GM12864 (cell line): ENCODE measurements at regions not wholly inside any gene's neighbourhood (a gene's known extent, or its start where the extent isn't known, plus 50 kb on each side); places are given as distances from the start of the nearest gene placed in this dataset.

ENCODE experiments used
- DNase-seq: peaks from one replicate; pipeline ENCODE4 v3.0.0-alpha.2; 2011; ENCODE audit warnings: low read depth
- H3K4me3 ChIP-seq: 2 replicates; pipeline ENCODE4 v1.5.1; 2011; ENCODE audit warnings: mild to moderate bottlenecking, low read depth, low read length, control low read depth
- CTCF ChIP-seq: IDR thresholded peaks from 2 replicates; pipeline ENCODE4 v1.5.1; 2011; ENCODE audit warnings: low read depth, mild to moderate bottlenecking, moderate library complexity, low read length, control low read depth, inconsistent platforms; ENCODE audit errors: missing control alignments

DNA sequence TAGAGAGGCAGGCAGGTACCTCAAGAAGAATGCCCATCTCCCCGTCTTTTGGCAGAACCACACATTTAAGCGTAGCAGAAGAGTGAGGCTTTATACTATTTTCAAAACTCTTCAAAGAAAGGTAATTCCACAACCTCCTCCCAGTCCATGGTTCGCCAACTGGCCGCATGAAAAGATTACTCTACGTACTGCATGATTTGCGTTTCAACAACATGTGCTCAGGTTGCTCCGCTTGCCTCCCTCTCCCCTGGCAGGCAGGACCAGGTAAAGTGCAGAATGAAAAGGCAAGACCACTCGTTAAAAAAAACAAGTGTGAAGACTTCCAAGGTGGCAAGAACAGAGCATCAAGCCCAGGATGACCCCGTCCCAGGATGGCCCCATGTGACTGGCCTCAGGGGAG, 143.7 kb downstream of the SP3 start:
- no peak for DNase-seq
- no peak overlapping the region for H3K4me3 ChIP-seq
- no peak for TF ChIP-seq CTCF

GRCh38 chr2:173822889-173823542, 142.2 kb downstream of the SP3 start:
- no peak overlapping the region for H3K4me3 ChIP-seq
- no peak for TF ChIP-seq CTCF
- DNase-seq = no peak

DNA sequence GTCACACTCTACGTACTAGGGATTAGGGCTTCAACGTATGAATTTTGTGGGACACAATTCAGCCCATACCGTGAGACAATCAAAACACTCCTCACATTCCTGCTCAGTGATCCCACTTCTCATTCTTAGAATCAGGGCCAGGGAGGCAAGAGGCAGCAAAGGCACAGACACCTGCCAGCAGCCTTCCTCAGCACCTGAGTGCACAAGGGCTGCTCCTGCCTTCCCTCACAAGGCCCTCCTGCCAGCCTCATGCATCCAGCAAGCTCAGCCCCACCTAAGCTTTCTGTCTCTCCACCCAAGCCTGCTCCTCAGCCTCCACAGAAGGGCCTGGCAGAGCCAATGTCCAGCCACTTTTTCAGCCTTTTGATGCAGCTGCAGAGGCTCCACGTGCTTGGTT, 141.6 kb downstream of the SP3 start:
- no peak overlapping the region for H3K4me3 ChIP-seq
- no peak for TF ChIP-seq CTCF
- no peak for DNase-seq

DNA sequence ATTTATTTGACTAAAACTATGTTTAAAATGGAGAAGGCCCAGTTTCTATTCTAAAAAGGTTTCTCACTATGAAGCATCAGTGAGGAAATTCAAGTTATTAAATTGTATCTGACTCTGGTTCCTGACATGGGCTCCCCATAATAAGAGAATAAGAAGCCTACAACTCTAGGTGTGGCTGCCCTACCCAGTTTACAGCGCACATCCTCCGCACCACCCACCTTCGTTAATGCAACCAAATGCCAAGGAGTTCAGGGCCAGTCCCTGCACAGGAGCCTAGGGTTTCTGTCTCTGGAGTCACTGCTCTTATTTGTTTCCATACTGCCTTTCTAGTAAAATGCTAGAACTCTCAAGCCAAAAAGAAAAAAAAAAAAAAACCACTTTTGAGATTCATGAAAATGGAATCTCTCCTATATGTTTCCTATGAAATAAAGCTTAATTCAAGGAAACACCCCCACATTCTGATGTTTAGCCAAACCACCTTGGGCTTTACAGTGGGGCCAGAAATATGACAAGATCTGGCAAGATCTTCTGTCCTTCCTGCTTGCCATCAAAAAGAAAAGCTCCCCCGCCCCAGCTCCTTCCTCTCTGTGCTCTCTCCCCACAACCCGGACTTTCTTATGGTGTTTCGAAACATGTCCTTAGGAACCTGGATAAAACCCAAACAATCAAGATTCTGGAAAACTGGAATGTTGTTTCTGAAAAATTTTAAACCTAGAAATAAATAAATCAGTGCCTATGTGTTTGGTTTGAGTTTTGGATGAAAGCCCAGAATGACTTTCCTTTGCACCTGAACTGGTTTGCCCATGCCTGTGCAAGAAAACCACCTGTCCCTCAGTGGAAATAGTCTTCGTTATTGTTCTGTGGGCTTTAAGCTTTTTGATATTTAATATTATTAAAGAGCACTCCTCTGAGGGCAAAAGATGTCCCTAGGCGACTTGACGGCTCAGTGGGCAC, 136.7 kb downstream of the SP3 start:
- DNase-seq = no peak
- no peak for TF ChIP-seq CTCF
- H3K4me3 ChIP-seq = no peak overlapping the region

- no peak for TF ChIP-seq CTCF
- no peak for DNase-seq
- no peak overlapping the region for H3K4me3 ChIP-seq
These were observed 135.4 kb downstream of the SP3 start for GRCh38 chr2:173829727-173830126.

DNA sequence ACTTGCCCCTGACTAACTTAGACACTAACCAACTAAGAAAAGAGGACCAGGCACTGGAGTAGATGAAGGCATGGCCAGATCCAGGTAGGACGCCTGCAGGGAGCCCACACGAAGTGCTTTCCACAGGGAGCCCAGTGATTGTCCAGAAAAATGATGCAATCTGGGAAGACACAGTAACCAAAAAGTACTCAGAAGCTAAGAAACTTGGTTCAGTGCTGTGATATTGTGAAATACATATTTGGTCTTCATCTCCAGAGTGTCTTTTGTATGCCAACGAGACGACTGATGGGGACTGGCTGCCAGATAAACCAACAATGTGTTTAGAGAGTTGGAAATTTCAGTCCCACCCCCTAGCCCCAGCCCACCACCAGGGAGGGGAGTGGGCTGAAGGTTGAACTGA, 135.0 kb downstream of the SP3 start:
- H3K4me3 ChIP-seq = no peak overlapping the region
- no peak for TF ChIP-seq CTCF
- DNase-seq = no peak
